G401 (cell line): ENCODE measurements at regions not wholly inside any gene's neighbourhood (a gene's known extent, or its start where the extent isn't known, plus 50 kb on each side); places are given as distances from the start of the nearest gene placed in this dataset.
"Not testable (repeated sequence)": the region's sequence is repeated elsewhere in the genome, so short reads cannot be mapped to it uniquely, and the experiment has no call there.

Source experiments
- DNase-seq: peaks from one replicate; pipeline ENCODE4 v3.0.0-alpha.2; 2015; ENCODE audit warnings: low spot score
- in situ Hi-C: cut with HindIII; loops from 2 replicates; pipeline ENCODE4 v1.10.0; 2016; ENCODE audit warnings: low sequenced_read_pairs, mixed read lengths

DNA sequence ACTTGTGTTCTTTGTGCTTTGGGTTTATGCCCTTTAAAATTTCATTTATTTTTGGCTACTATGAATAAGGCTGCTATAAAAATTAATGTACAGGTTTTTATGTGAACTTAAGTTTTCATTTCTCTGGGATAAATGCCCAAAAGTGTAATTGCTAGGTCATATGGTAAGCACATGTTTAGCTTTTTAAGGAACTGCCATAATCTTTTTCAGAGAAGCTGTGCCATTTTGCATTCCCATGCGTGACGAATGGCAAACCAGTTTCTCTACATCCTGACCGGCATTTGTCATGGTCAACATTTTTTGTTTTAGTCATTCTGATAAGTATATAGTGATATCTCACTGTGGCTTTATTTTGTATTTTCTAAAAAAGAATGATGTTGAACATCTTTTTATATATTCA lies 236.0 kb upstream of the SGK1 start:
- DNase-seq: no peak
- in situ Hi-C loops: no loop called here

- in situ Hi-C loops: no loop called here
- DNase-seq: no peak
Measured at GRCh38 chr6:134551245-134551960, 233.5 kb upstream of the SGK1 start.

DNA sequence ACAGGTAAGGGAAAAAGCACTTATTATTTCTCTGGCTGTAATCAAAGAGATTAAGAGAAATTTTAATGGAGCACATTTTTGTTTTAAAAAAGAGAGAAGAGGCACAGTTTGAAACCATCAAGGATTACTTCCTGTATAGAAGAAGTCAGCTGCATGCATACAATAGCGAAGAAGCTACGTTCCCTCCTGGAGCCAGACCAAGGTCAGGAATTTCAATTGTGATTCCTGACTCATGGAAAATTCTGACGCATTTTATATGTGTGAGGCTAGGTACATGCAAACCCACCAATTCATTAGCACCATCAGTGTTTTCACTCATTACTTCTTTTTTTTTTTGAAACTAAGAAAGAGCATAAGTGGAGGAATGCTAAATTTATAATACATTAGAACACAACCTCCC lies 232.7 kb upstream of the SGK1 start:
- no peak for DNase-seq
- in situ Hi-C loops: no loop called here

- in situ Hi-C loops: no loop called here
- no peak for DNase-seq
Measured at GRCh38 chr6:134549854-134550253, 231.9 kb upstream of the SGK1 start.

- DNase-seq: no peak
- in situ Hi-C loops: no loop called here
Measured at GRCh38 chr6:134546962-134547645, 229.2 kb upstream of the SGK1 start.

GRCh38 chr6:134544737-134545136 lies 226.8 kb upstream of the SGK1 start:
- in situ Hi-C loops: no loop called here
- DNase-seq: no peak

- in situ Hi-C loops: no loop called here
Measured at GRCh38 chr6:134543128-134543527, 225.2 kb upstream of the SGK1 start.

DNA sequence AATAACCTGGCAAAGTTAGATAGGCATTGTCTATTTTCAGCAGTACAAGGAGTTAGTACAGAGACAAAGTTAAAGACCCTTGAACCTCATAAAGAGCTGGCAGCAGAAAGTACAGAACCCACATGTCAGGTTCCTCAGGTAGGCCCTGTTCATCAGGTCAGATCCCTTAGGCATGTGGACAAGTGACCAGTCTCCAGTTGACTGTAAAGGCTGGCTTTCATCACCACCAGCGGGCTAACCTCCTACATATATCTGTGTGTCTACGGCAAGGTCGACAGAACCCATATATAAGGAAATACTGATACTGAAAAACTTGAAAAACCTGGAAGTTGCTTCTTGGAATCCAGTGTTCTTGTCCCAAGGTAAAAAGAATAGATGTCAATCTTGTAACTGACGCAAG lies 223.1 kb upstream of the SGK1 start:
- in situ Hi-C loops: no loop called here

More at GRCh38 chr6:134543128-134543527, 225.2 kb upstream of the SGK1 start:
- DNase-seq: no peak

DNA sequence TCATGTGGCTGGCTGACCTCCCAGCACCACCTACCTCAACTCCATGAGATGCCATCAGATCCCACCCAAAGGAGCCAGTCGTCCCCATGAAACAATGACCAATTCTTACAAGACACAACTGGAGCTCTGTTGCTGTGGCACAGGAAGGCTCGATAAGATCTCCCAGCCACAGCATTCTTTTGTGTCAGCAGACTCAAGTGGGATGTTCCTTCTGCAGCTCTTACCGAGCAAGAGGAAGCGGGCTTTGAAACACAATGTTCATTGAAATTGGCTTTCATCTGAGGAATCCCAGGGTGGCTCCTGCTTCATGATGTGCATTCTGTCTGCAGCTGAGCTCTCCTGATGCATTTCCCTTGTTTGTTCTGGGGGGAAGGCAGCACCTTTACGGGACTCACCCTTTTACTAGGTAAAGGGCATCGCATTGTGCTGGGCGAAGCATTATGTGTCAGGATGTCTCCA lies 222.0 kb upstream of the SGK1 start:
- in situ Hi-C loops: no loop called here
- DNase-seq: no peak

More for the DNA sequence above, 223.1 kb upstream of the SGK1 start:
- no peak for DNase-seq

DNA sequence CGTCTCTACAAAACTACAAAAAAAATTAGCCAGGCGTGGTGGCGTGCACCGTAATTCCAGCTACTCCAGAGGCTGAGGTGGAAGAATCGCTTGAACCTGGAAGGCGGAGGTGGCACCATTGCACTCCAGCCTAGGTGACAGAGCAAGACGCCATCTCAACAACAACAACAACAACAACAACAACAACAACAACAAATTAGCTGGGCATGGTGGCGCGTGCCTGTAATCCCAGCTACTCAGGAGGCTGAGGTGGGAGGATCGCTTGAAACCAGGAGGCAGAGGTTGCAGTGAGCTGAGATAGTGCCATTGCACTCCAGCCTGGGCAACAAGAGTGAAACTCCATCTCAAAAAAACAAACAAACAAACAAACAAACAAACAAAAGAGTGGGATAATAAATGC lies 219.9 kb upstream of the SGK1 start:
- in situ Hi-C loops, DNase-seq: not testable (repeated sequence)

GRCh38 chr6:134537146-134537555 lies 219.2 kb upstream of the SGK1 start:
- DNase-seq: no peak

DNA sequence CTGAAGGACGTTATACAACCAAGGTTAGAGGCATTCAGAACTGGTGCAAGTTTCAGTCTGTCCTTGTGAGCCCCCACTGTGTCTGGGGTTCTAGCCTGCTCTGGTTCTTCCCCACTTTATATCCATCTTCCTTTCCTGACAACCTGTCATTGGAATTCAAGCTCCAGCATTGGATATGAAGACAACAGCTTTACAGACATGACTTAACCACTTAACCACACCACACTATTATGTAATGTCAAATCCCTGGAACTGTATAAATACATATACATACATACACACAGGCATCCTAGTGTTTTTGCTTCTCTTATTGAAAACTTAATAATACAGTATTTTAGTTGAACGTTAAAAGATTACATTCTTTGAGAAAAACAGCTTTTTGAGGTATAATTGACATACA lies 217.9 kb upstream of the SGK1 start:
- DNase-seq: no peak
- in situ Hi-C loops: no loop called here

More at GRCh38 chr6:134537146-134537555, 219.2 kb upstream of the SGK1 start:
- in situ Hi-C loops: no loop called here

DNA sequence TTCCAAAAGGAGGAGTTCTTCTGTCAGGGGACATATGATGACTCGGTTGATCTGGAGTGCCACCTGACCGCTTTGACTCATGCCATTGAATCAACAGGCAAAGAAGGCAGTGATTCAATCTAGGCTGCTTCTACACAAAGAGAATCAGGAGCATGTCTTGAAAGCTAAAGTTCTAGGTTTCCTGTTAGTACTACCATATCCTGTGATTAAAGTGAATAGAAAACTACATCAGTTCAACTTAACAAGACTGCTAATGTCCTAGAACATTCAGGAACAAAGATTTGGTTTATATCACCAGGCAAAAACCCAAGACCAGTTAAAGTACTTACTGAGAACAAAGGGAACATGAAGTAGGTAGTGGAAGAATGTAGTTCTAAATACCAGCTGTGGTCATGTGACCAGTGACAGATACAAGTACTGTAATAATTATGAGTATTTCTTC lies 216.8 kb upstream of the SGK1 start:
- no peak for DNase-seq
- in situ Hi-C loops: no loop called here

DNA sequence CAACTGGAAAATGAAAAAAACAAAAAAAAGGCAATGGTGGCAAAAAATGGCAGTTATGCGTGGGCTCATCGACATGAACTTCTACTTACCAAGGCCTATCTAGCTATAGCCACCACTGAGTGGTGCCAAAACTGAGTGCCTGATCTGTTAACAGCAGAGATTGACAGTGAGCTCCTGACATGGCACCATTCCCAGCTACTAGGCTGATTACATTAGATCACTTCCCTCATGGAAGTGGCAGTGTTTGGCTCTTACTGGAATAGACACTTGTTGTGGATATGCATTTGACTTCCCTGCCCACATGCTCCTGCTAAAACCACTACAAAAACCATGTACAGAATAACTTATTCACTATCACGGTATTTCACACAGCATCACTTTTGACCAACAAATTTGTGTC lies 216.1 kb upstream of the SGK1 start:
- in situ Hi-C loops: no loop called here
- DNase-seq: no peak

DNA sequence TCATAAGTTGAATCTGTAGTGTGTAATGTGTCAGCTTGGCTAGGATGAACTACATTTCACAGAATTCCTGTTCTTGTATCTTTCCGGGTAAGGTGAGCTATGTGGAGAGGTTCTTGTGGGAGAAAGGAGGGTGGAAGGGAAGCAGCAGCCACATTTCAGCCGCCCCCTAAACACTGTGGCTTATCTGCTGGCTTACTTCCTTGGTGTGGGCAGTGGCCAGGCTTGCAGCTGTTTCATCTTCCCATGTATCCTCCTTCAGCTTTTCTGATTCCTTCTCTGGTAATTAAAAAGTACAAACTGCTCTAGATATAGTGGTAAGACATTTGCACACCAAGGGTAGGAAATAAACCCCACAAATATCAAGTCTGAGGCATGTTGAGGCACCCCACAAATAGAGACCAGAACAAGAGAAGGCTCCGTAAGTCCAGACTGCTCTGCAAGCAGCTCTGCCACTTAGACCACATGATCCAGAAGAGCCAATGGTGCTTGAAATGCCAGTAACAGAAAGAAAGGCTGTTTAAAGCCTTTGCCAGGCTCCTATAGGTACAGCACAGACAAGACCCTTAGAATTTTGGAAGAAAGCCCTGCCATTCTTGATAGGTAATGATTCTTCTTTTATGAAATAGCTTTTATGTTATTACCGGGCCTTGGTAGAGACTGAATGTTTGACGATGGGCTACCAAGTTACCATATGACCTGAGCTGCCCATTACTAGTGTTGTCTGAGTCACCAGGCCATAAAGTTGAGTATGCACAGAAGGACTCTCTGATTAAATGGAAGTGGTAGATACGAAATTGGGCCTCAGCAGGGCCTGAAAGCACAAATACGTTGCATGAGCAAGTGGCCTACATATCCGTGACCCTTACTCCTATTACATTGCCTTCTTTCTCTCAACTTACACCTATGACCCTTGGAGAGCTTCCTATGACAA lies 215.0 kb upstream of the SGK1 start:
- in situ Hi-C loops: no loop called here
- no peak for DNase-seq

- no peak for DNase-seq
Measured at GRCh38 chr6:134531611-134532010, 213.7 kb upstream of the SGK1 start.

DNA sequence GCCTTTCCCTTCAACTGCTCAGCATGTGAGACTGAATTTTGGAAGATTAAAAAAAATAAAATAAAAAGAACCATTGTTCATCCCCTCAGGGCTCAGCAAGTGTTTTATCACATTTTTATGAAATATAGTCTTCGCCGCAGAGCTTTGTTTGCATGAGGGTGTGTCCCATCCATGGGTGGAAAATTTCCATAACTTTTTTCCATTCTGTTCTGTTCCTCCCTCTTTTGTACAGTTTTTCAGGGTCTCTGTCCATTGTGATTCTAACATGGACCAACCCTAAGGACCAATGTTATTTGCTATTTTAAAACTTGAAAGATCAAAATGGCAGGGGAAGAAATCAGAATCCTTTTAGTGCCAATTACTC lies 213.3 kb upstream of the SGK1 start:
- in situ Hi-C loops: no loop called here
- DNase-seq: no peak

More at GRCh38 chr6:134531611-134532010, 213.7 kb upstream of the SGK1 start:
- in situ Hi-C loops: no loop called here

- DNase-seq: no peak
- in situ Hi-C loops: no loop called here
Measured at GRCh38 chr6:134529921-134530320, 212.0 kb upstream of the SGK1 start.

- in situ Hi-C loops: no loop called here
- no peak for DNase-seq
Measured at GRCh38 chr6:134529305-134529704, 211.4 kb upstream of the SGK1 start.
